OCI-LY1 (cell line): ENCODE measurements at regions not wholly inside any gene's neighbourhood (a gene's known extent, or its start where the extent isn't known, plus 50 kb on each side); places are given as distances from the start of the nearest gene placed in this dataset.

Experiments
- CTCF ChIP-seq: fragments of 200-600 bp; sonication (generic), shearing (Covaris generic); IDR thresholded peaks from 2 replicates; pipeline ENCODE4 v1.5.1; 2017; ENCODE audit warnings: mild to moderate bottlenecking, antibody characterized with exemption, low read length, moderate library complexity, mixed read lengths
- EZH2 ChIP-seq: fragments of 200-600 bp; sonication (generic), shearing (Covaris generic); IDR thresholded peaks from 2 replicates; pipeline ENCODE4 v1.8.0; 2017; ENCODE audit warnings: borderline replicate concordance, mixed run types, mild to moderate bottlenecking, antibody characterized with exemption, low read length, moderate library complexity, mixed read lengths

GRCh38 chr2:129275706-129276105 lies 703.8 kb upstream of the RAB6C start:
- TF ChIP-seq CTCF, result no peak
- no peak for TF ChIP-seq EZH2
